HepG2 (cell line): ENCODE measurements at regions not wholly inside any gene's neighbourhood (a gene's known extent, or its start where the extent isn't known, plus 50 kb on each side); places are given as distances from the start of the nearest gene placed in this dataset.

Experiments
- ATAC-seq: fragments of 200-7000 bp; cut with Tn5 transposase; 3 replicates; pipeline ENCODE4 v1.9.1; 2020; ENCODE audit warnings: mild to moderate bottlenecking, moderate library complexity
- BruUV-seq: library from RNA; stranded (reverse); fragments of 400-500 nt; replicated peaks from 2 replicates; lab custom pipeline; 2021; lab: Mats Ljungman, UMichigan
- CTCF ChIA-PET: fragments of 300-600 bp; formaldehyde crosslinking; extraction: SDS; loops from one replicate; lab custom pipeline; 2021; ENCODE audit warnings: low total read pairs, inconsistent platforms, low intra/inter-chr PET ratio; lab: Yijun Ruan, JAX
- POLR2A ChIA-PET: fragments of 350-600 bp; sonication (Branson Sonifier 250); formaldehyde crosslinking; loops from one replicate; lab custom pipeline; 2020; ENCODE audit warnings: antibody characterized with exemption, inconsistent platforms; lab: Yijun Ruan, JAX
- DNase-seq: peaks from one replicate; pipeline ENCODE4 v3.0.0-alpha.2; 2015; ENCODE audit warnings: low spot score
- FAIRE-seq: peaks from 3 replicates; lab custom pipeline; 2011; peaks lifted over from hg19 to GRCh38; lab: Jason Lieb, UNC
- H2AFZ ChIP-seq: one replicate; pipeline ENCODE4 v1.6.1; 2011; ENCODE audit warnings: low read length, inconsistent platforms
- H3K27ac ChIP-seq: fragments of 300-600 bp; 3 replicates; pipeline ENCODE4 v1.8.0; 2011; ENCODE audit warnings: mixed run types, mild to moderate bottlenecking, mixed read lengths, low read length, inconsistent platforms; ENCODE audit not compliant: insufficient read depth; ENCODE audit errors: extremely low read length
- H3K27me3 ChIP-seq, 2 experiments: fragments of 200-600 bp in 1 of 2; 2 replicates in 1 of 2; 3 replicates in 1 of 2; pipeline versions ENCODE4 v1.6.0 to v1.8.0; 2011; ENCODE audit warnings: low read length in 2 of 2, mild to moderate bottlenecking in 2 of 2, moderate library complexity in 2 of 2, inconsistent platforms in 1 of 2; ENCODE audit not compliant: insufficient read depth in 2 of 2, control insufficient read depth in 1 of 2
- H3K36me3 ChIP-seq, 2 experiments: fragments of 200-600 bp in 1 of 2; replicated peaks in 1 of 2; 2 replicates in 1 of 2; 3 replicates in 1 of 2; pipeline versions ENCODE4 v1.5.1 to v1.8.0; 2011; ENCODE audit warnings: low read length in 2 of 2, inconsistent platforms in 1 of 2; ENCODE audit not compliant: insufficient read depth in 2 of 2, control insufficient read depth in 1 of 2
- H3K4me1 ChIP-seq: 2 replicates; pipeline ENCODE4 v1.5.1; 2012; ENCODE audit warnings: low read length, inconsistent platforms; ENCODE audit not compliant: insufficient read depth
- H3K4me2 ChIP-seq: 2 replicates; pipeline ENCODE4 v1.6.0; 2011; ENCODE audit warnings: low read depth, low read length, inconsistent platforms
- H3K4me3 ChIP-seq, 3 experiments: fragments of 200-600 bp in 1 of 3; sonication (generic), shearing (Covaris generic) in 1 of 3; replicated peaks in 1 of 3; 2 replicates each; pipeline ENCODE4 v1.5.1; 2011 to 2016; ENCODE audit warnings: low read length in 3 of 3, inconsistent platforms in 2 of 3, low read depth in 2 of 3, mild to moderate bottlenecking in 2 of 3, control low read depth in 1 of 3, mixed read lengths in 1 of 3; ENCODE audit not compliant: insufficient read depth in 1 of 3
- H3K79me2 ChIP-seq: one replicate; pipeline ENCODE4 v1.6.1; 2011; ENCODE audit warnings: low read length, inconsistent platforms; ENCODE audit not compliant: insufficient read depth
- H3K9ac ChIP-seq: 2 replicates; pipeline ENCODE4 v1.6.0; 2011; ENCODE audit warnings: mild to moderate bottlenecking, low read depth, low read length, inconsistent platforms; ENCODE audit not compliant: insufficient read depth
- H3K9me3 ChIP-seq: 2 replicates; pipeline ENCODE4 v1.5.1; 2012; ENCODE audit warnings: mild to moderate bottlenecking, low read length
- H4K20me1 ChIP-seq: 2 replicates; pipeline ENCODE4 v1.6.0; 2011; ENCODE audit warnings: inconsistent platforms, mild to moderate bottlenecking, low read length, moderate library complexity; ENCODE audit not compliant: insufficient read depth
- CAMTA2 ChIP-seq: sonication (generic); formaldehyde crosslinking; IDR thresholded peaks from 2 replicates; pipeline ENCODE4 v1.4.0; 2020; ENCODE audit warnings: mild to moderate bottlenecking, missing genetic modification reagents, borderline replicate concordance
- FOXC1 ChIP-seq: sonication (generic); formaldehyde crosslinking; IDR thresholded peaks from 2 replicates; pipeline ENCODE4 v1.8.0; 2022; ENCODE audit warnings: mild to moderate bottlenecking, missing genetic modification reagents, borderline replicate concordance
- HBP1 ChIP-seq: IDR thresholded peaks from 2 replicates; pipeline ENCODE4 v1.6.1; 2016; ENCODE audit warnings: low read depth, control low read depth
- RARG ChIP-seq: sonication (generic); formaldehyde crosslinking; IDR thresholded peaks from 2 replicates; pipeline ENCODE4 v1.4.0; 2020; ENCODE audit warnings: low read depth, mild to moderate bottlenecking, missing genetic modification reagents
- SIX4 ChIP-seq: sonication (generic); formaldehyde crosslinking; IDR thresholded peaks from 2 replicates; pipeline ENCODE4 v1.4.0; 2020; ENCODE audit warnings: missing genetic modification reagents
- TMF1 ChIP-seq: sonication (generic); formaldehyde crosslinking; IDR thresholded peaks from 2 replicates; pipeline ENCODE4 v1.8.1; 2022; ENCODE audit warnings: low read depth, missing genetic modification reagents
- ZBTB3 ChIP-seq: sonication (generic); formaldehyde crosslinking; IDR thresholded peaks from 2 replicates; pipeline ENCODE4 v1.4.0; 2020; ENCODE audit warnings: low read depth, mild to moderate bottlenecking, moderate library complexity, missing genetic modification reagents, borderline replicate concordance
- ZNF12 ChIP-seq: sonication (generic); formaldehyde crosslinking; IDR thresholded peaks from 2 replicates; pipeline ENCODE4 v1.5.0; 2020; ENCODE audit warnings: missing genetic modification reagents
- ZNF3 ChIP-seq: IDR thresholded peaks from 2 replicates; pipeline ENCODE4 v1.7.0; 2017; ENCODE audit warnings: inconsistent platforms
- ZNF616 ChIP-seq: sonication (generic); formaldehyde crosslinking; IDR thresholded peaks from 2 replicates; pipeline ENCODE4 v1.5.0; 2020; ENCODE audit warnings: low read depth, mild to moderate bottlenecking, missing genetic modification reagents
- WGBS: methylation state at CpG from one replicate; pipeline ENCODE4 v1.1.6; 2017; ENCODE audit warnings: low lambda C conversion rate; 5-methylcytosine and 5-hydroxymethylcytosine counted together
- in situ Hi-C: cut with HindIII; loops from 2 replicates; pipeline ENCODE4 v1.10.0; 2017; ENCODE audit warnings: low pct_unique_long_range_greater_than_20kb; ENCODE audit not compliant: extremely low pct_ligation_motif_present
- intact Hi-C: fragments of 100-400 bp; cut with micrococcal nuclease; formaldehyde crosslinking; loops from one replicate; pipeline ENCODE4 v1.10.0; 2022; ENCODE audit not compliant: unreplicated experiment
- TF ChIP-seq, protein P1 (sequence below): sonication (generic); formaldehyde crosslinking; IDR thresholded peaks from 2 replicates; pipeline ENCODE4 v1.4.0; 2020; ENCODE audit warnings: missing genetic modification reagents, low read depth, mild to moderate bottlenecking, borderline replicate concordance
- TF ChIP-seq, protein P2 (sequence below): sonication (generic); formaldehyde crosslinking; IDR thresholded peaks from 2 replicates; pipeline ENCODE4 v1.8.1; 2023; ENCODE audit warnings: missing genetic modification reagents, mild to moderate bottlenecking, borderline replicate concordance
- TF ChIP-seq, protein P3 (sequence below): fragments of 450-650 bp; IDR thresholded peaks from 2 replicates; pipeline ENCODE4 v1.6.1; 2016
- TF ChIP-seq, protein P4 (sequence below), 2 experiments: sonication (generic) in 1 of 2; formaldehyde crosslinking in 1 of 2; IDR thresholded peaks; 2 replicates each; pipeline versions ENCODE4 v1.4.0 to v1.6.1; 2016 to 2020; ENCODE audit warnings: borderline replicate concordance in 1 of 2, low read depth in 1 of 2, mild to moderate bottlenecking in 1 of 2, missing genetic modification reagents in 1 of 2

DNA sequence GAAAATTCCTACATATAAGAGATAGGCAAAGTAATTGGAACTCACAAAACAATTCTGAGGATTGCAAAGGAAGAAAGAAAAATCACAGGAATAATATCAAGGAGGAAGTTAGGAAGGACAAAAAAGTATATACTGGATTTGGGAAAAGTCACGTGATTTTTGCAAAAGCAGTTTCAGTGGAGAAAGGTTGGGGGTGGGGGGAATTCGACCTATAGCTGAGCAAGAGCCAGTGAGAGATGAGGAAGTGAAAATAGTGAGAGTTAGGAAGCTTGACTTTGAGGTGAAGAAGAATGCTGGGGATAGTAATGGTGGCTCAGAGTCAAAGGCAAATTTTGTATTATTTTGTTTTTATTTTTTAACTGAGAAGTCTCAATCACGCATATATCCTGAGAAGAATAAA, 438.0 kb upstream of the PMFBP1 start:
- Histone ChIP-seq H3K9me3 (no peaks in the 10 kb centered on the region), H3K36me3 (no peaks in the 10 kb centered on the region), H3K27me3 (no peaks in the 10 kb centered on the region), H3K4me3 (no peak overlapping the region), H3K4me1 (0 out of 2 replicates have a peak, but pooled peaks cover 6% of the 10 kb centered on the region), H3K79me2 (no peaks in the 10 kb centered on the region), H2AFZ (no peak overlapping the region), H3K4me2 (no peak overlapping the region), H3K9ac (no peak overlapping the region), H3K27ac (no peak overlapping the region), H4K20me1 (no peaks in the 10 kb centered on the region)
- no TSS peak for BruUV-seq
- CTCF ChIA-PET: no interaction called here
- FAIRE-seq (no peak), DNase-seq (no peak), ATAC-seq (no peak)
- POLR2A ChIA-PET: no interaction called here
- TF ChIP-seq, protein P1, sequence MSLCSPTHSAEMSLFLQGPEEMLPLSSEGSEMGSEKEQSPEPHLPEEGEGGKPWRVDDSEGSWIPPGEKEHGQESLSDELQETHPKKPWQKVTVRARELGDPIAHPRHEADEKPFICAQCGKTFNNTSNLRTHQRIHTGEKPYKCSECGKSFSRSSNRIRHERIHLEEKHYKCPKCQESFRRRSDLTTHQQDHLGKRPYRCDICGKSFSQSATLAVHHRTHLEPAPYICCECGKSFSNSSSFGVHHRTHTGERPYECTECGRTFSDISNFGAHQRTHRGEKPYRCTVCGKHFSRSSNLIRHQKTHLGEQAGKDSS: no peak
- TF ChIP-seq, protein P2, sequence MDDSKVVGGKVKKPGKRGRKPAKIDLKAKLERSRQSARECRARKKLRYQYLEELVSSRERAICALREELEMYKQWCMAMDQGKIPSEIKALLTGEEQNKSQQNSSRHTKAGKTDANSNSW (CRISPR knock-in tag): no peak
- TF ChIP-seq ZNF12 (CRISPR knock-in tag) (no peak), ZNF616 (CRISPR knock-in tag) (no peak), TMF1 (no peak), ZNF3 (CRISPR knock-in tag) (no peak), FOXC1 (CRISPR knock-in tag) (no peak), HBP1 (CRISPR knock-in tag) (no peak), CAMTA2 (CRISPR knock-in tag) (no peak), ZBTB3 (CRISPR knock-in tag) (no peak), RARG (CRISPR knock-in tag) (no peak), SIX4 (CRISPR knock-in tag) (no peak)
- TF ChIP-seq, protein P3, sequence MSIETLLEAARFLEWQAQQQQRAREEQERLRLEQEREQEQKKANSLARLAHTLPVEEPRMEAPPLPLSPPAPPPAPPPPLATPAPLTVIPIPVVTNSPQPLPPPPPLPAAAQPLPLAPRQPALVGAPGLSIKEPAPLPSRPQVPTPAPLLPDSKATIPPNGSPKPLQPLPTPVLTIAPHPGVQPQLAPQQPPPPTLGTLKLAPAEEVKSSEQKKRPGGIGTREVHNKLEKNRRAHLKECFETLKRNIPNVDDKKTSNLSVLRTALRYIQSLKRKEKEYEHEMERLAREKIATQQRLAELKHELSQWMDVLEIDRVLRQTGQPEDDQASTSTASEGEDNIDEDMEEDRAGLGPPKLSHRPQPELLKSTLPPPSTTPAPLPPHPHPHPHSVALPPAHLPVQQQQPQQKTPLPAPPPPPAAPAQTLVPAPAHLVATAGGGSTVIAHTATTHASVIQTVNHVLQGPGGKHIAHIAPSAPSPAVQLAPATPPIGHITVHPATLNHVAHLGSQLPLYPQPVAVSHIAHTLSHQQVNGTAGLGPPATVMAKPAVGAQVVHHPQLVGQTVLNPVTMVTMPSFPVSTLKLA: no peak
- TF ChIP-seq, protein P4, sequence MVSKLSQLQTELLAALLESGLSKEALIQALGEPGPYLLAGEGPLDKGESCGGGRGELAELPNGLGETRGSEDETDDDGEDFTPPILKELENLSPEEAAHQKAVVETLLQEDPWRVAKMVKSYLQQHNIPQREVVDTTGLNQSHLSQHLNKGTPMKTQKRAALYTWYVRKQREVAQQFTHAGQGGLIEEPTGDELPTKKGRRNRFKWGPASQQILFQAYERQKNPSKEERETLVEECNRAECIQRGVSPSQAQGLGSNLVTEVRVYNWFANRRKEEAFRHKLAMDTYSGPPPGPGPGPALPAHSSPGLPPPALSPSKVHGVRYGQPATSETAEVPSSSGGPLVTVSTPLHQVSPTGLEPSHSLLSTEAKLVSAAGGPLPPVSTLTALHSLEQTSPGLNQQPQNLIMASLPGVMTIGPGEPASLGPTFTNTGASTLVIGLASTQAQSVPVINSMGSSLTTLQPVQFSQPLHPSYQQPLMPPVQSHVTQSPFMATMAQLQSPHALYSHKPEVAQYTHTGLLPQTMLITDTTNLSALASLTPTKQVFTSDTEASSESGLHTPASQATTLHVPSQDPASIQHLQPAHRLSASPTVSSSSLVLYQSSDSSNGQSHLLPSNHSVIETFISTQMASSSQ (IDR thresholded peaks at IDR 0.05; ENCODE audit: low read depth): no peak
- TF ChIP-seq, protein P4 (CRISPR knock-in tag; IDR thresholded peaks at IDR 0.05; ENCODE audit: borderline replicate concordance): no peak
- WGBS: 96% methylated on average over 3 of the region's 3 CpGs
- in situ Hi-C loops (no loop called here), intact Hi-C loops (no loop called here)
